Ishikawa (cell line): ENCODE measurements at regions not wholly inside any gene's neighbourhood (a gene's known extent, or its start where the extent isn't known, plus 50 kb on each side); places are given as distances from the start of the nearest gene placed in this dataset.

Source experiments
- CEBPB ChIP-seq: IDR thresholded peaks from 2 replicates; pipeline ENCODE4 v1.6.1; 2012
- EP300 ChIP-seq: IDR thresholded peaks from 2 replicates; pipeline ENCODE4 v1.6.1; 2012; ENCODE audit warnings: borderline replicate concordance
- FOXM1 ChIP-seq: IDR thresholded peaks from 2 replicates; pipeline ENCODE4 v1.6.1; 2012; ENCODE audit warnings: low read depth, borderline replicate concordance
- MAX ChIP-seq: IDR thresholded peaks from 2 replicates; pipeline ENCODE4 v1.6.1; 2012
- NFIC ChIP-seq: IDR thresholded peaks from 2 replicates; pipeline ENCODE4 v1.6.1; 2012
- TAF1 ChIP-seq: IDR thresholded peaks from 2 replicates; pipeline ENCODE4 v1.6.1; 2012; ENCODE audit warnings: low read depth, mild to moderate bottlenecking
- USF1 ChIP-seq: IDR thresholded peaks from 2 replicates; pipeline ENCODE4 v1.6.1; 2012
- YY1 ChIP-seq: IDR thresholded peaks from 2 replicates; pipeline ENCODE4 v1.6.1; 2012; ENCODE audit warnings: low read depth

GRCh38 chr2:239534581-239535412 lies 134.0 kb upstream of the HDAC4 start:
- no peak for TF ChIP-seq MAX
- TF ChIP-seq FOXM1: no peak
- TF ChIP-seq USF1: no peak
- TF ChIP-seq NFIC: no peak
- TF ChIP-seq YY1: no peak
- TF ChIP-seq EP300: no peak
- no peak for TF ChIP-seq TAF1
- TF ChIP-seq CEBPB: no peak
